Neuronal stem cell (in vitro differentiated cells): ENCODE measurements at regions not wholly inside any gene's neighbourhood (a gene's known extent, or its start where the extent isn't known, plus 50 kb on each side); places are given as distances from the start of the nearest gene placed in this dataset.
A peak's percentile ranks its signal among the peaks of the same experiment; 100 is the strongest.

Experiments used
- DNase-seq: peaks from one replicate; pipeline ENCODE4 v3.0.0-alpha.2; 2013; ENCODE audit warnings: low spot score
- H2AFZ ChIP-seq: one replicate; pipeline ENCODE4 v1.6.1; 2013; ENCODE audit warnings: mild to moderate bottlenecking, low read length, inconsistent platforms
- H2AK5ac ChIP-seq: 2 replicates; pipeline ENCODE4 v1.6.1; 2013; ENCODE audit warnings: low read depth, mild to moderate bottlenecking, inconsistent platforms, low read length, moderate library complexity, mixed read lengths
- H2BK120ac ChIP-seq: 2 replicates; pipeline ENCODE4 v1.6.1; 2013; ENCODE audit warnings: low read depth, mild to moderate bottlenecking, inconsistent platforms, low read length, moderate library complexity, mixed read lengths
- H2BK12ac ChIP-seq: one replicate; pipeline ENCODE4 v1.6.1; 2013; ENCODE audit warnings: low read length, inconsistent platforms
- H2BK15ac ChIP-seq: 2 replicates; pipeline ENCODE4 v1.6.1; 2013; ENCODE audit warnings: mild to moderate bottlenecking, low read length, inconsistent platforms, mixed read lengths
- H2BK5ac ChIP-seq: one replicate; pipeline ENCODE4 v1.6.1; 2013; ENCODE audit warnings: inconsistent platforms, mild to moderate bottlenecking, low read length, moderate library complexity
- H3K14ac ChIP-seq: one replicate; pipeline ENCODE4 v1.6.1; 2013; ENCODE audit warnings: low read length, inconsistent platforms
- H3K18ac ChIP-seq: 2 replicates; pipeline ENCODE4 v1.6.1; 2013; ENCODE audit warnings: low read length, inconsistent platforms
- H3K23ac ChIP-seq: 2 replicates; pipeline ENCODE4 v1.6.1; 2013; ENCODE audit warnings: low read depth, mild to moderate bottlenecking, mixed read lengths, low read length, inconsistent platforms; ENCODE audit not compliant: poor library complexity
- H3K27ac ChIP-seq: replicated peaks from 3 replicates; pipeline ENCODE4 v1.5.1; 2013; ENCODE audit warnings: low read length, inconsistent platforms
- H3K27me3 ChIP-seq, 3 experiments: 2 replicates each; pipeline ENCODE4 v1.6.1; 2013; ENCODE audit warnings: low read length in 3 of 3, mild to moderate bottlenecking in 2 of 3, inconsistent platforms in 1 of 3, low read depth in 1 of 3, mixed read lengths in 1 of 3, moderate library complexity in 1 of 3; ENCODE audit not compliant: control insufficient read depth in 3 of 3, insufficient read depth in 3 of 3
- H3K36me3 ChIP-seq, 2 donors: replicated peaks in 1 of 2; 2 replicates each; pipeline ENCODE4 v1.6.1; 2013; ENCODE audit warnings: low read length in 2 of 2; ENCODE audit not compliant: control insufficient read depth in 2 of 2, insufficient read depth in 2 of 2
- H3K4ac ChIP-seq: 2 replicates; pipeline ENCODE4 v1.6.1; 2013; ENCODE audit warnings: inconsistent platforms, mild to moderate bottlenecking, low read length, moderate library complexity
- H3K4me1 ChIP-seq, 2 donors: 1 replicate in 1 of 2; 2 replicates in 1 of 2; pipeline ENCODE4 v1.6.1; 2013; ENCODE audit warnings: low read length in 2 of 2, low read depth in 1 of 2; ENCODE audit not compliant: control insufficient read depth in 2 of 2, insufficient read depth in 1 of 2
- H3K4me2 ChIP-seq: one replicate; pipeline ENCODE4 v1.6.1; 2013; ENCODE audit warnings: mild to moderate bottlenecking, low read length, inconsistent platforms; ENCODE audit not compliant: insufficient read depth, poor library complexity, severe bottlenecking
- H3K4me3 ChIP-seq, 2 donors: 2 replicates each; pipeline ENCODE4 v1.5.1; 2013; ENCODE audit warnings: low read length in 2 of 2, mild to moderate bottlenecking in 2 of 2, inconsistent platforms in 1 of 2, moderate library complexity in 1 of 2
- H3K79me1 ChIP-seq: one replicate; pipeline ENCODE4 v1.6.1; 2013; ENCODE audit warnings: low read depth, mild to moderate bottlenecking, inconsistent platforms, low read length, moderate library complexity
- H3K9ac ChIP-seq: one replicate; pipeline ENCODE4 v1.6.1; 2013; ENCODE audit warnings: mild to moderate bottlenecking, low read depth, low read length, inconsistent platforms; ENCODE audit not compliant: poor library complexity
- H3K9me3 ChIP-seq, 2 donors: replicated peaks in 1 of 2; 2 replicates each; pipeline versions ENCODE3 to v1.6.1; 2013; ENCODE audit warnings: low read length in 2 of 2, mild to moderate bottlenecking in 2 of 2, inconsistent platforms in 1 of 2, low read depth in 1 of 2, mixed read lengths in 1 of 2, moderate library complexity in 1 of 2; ENCODE audit not compliant: control insufficient read depth in 2 of 2, insufficient read depth in 1 of 2
- H4K8ac ChIP-seq: one replicate; pipeline ENCODE4 v1.6.1; 2013; ENCODE audit warnings: low read depth, mild to moderate bottlenecking, inconsistent platforms, low read length, moderate library complexity
- H4K91ac ChIP-seq: one replicate; pipeline ENCODE4 v1.6.1; 2013; ENCODE audit warnings: low read length, low read depth, mild to moderate bottlenecking, inconsistent platforms; ENCODE audit not compliant: poor library complexity
- WGBS, 2 donors: extraction: QIAGEN DNeasy Blood & Tissue Kit; methylation state at CpG; one replicate each; pipeline ENCODE4 v1.1.7; 2013; ENCODE audit warnings: missing lambda C conversion rate in 2 of 2, mixed read lengths in 1 of 2; ENCODE audit not compliant: insufficient read length in 2 of 2, insufficient replicate concordance in 1 of 2; ENCODE audit errors: extremely low coverage in 2 of 2; 5-methylcytosine and 5-hydroxymethylcytosine counted together

- Histone ChIP-seq H2BK12ac (no peak overlapping the region), H2BK120ac (no peak overlapping the region), H2BK15ac (no peak overlapping the region), H4K8ac (no peak overlapping the region), H2BK5ac (no peak overlapping the region), H3K23ac (no peak overlapping the region), H3K4ac (no peak overlapping the region), H3K14ac (no peak overlapping the region), H3K4me3 (no peak overlapping the region), H2AFZ (no peak overlapping the region), H3K4me1 (no peaks in the 10 kb centered on the region), H3K4me2 (no peak overlapping the region), H3K27ac (no peak overlapping the region), H4K91ac (no peak overlapping the region), H2AK5ac (no peak overlapping the region), H3K18ac (no peak overlapping the region), H3K79me1 (no peaks in the 10 kb centered on the region), H3K9me3 (peaks cover 0 to 1% of the 10 kb centered on the region in 2 donors), H3K27me3 (no peaks in the 10 kb centered on the region), H3K36me3 (no peaks in the 10 kb centered on the region), H3K9ac (no peak overlapping the region)
- WGBS, 2 donors = no CpG with 5 or more reads among the region's 6 CpGs
- DNase-seq = no peak
These were observed 124.3 kb upstream of the TMC3 start for GRCh38 chr15:81498294-81498693.

- H3K4ac ChIP-seq = no peak overlapping the region
- peak overlapping the region; percentile 32 for H3K18ac ChIP-seq
- H3K4me2 ChIP-seq = no peak overlapping the region
- peaks cover 0 to 1% of the 10 kb centered on the region in 2 donors for H3K9me3 ChIP-seq
- H3K23ac ChIP-seq = no peak overlapping the region
- H4K91ac ChIP-seq = no peak overlapping the region
- H3K4me1 ChIP-seq = no peaks in the 10 kb centered on the region
- H3K79me1 ChIP-seq = no peaks in the 10 kb centered on the region
- peak overlapping the region in 1 of 2 donors; percentile 49 for H3K4me3 ChIP-seq
- no peak overlapping the region for H2BK12ac ChIP-seq
- DNase-seq = no peak
- no peak overlapping the region for H4K8ac ChIP-seq
- H3K27ac ChIP-seq = no peak overlapping the region
- H3K9ac ChIP-seq = no peak overlapping the region
- WGBS, 2 donors = no CpG with 5 or more reads among the region's 6 CpGs
- no peak overlapping the region for H2BK5ac ChIP-seq
- no peak overlapping the region for H2AK5ac ChIP-seq
- H3K36me3 ChIP-seq = no peaks in the 10 kb centered on the region
- H3K27me3 ChIP-seq = no peaks in the 10 kb centered on the region
- no peak overlapping the region for H2BK15ac ChIP-seq
- H3K14ac ChIP-seq = no peak overlapping the region
- H2BK120ac ChIP-seq = no peak overlapping the region
- no peak overlapping the region for H2AFZ ChIP-seq
These were observed 123.2 kb upstream of the TMC3 start for GRCh38 chr15:81497238-81497637.

GRCh38 chr15:81495780-81496467, 121.9 kb upstream of the TMC3 start:
- Histone ChIP-seq H3K18ac (no peak overlapping the region), H2BK12ac (no peak overlapping the region), H3K23ac (no peak overlapping the region), H3K4me2 (no peak overlapping the region), H3K9me3 (peaks cover 0 to 1% of the 10 kb centered on the region in 2 donors), H2AK5ac (no peak overlapping the region), H2BK15ac (no peak overlapping the region), H3K4me3 (no peak overlapping the region), H3K27me3 (no peaks in the 10 kb centered on the region), H4K8ac (no peak overlapping the region), H2AFZ (no peak overlapping the region), H3K36me3 (no peaks in the 10 kb centered on the region), H3K9ac (no peak overlapping the region), H3K79me1 (no peaks in the 10 kb centered on the region), H3K27ac (no peak overlapping the region), H2BK5ac (no peak overlapping the region), H3K4ac (no peak overlapping the region), H4K91ac (no peak overlapping the region), H3K4me1 (no peaks in the 10 kb centered on the region), H3K14ac (no peak overlapping the region), H2BK120ac (no peak overlapping the region)
- no peak for DNase-seq
- no CpG with 5 or more reads among the region's 8 CpGs for WGBS, 2 donors

GRCh38 chr15:81492969-81493645, 119.1 kb upstream of the TMC3 start:
- no peaks in the 10 kb centered on the region for H3K9me3 ChIP-seq
- no peaks in the 10 kb centered on the region for H3K27me3 ChIP-seq
- H2BK15ac ChIP-seq = no peak overlapping the region
- no peak overlapping the region for H2BK5ac ChIP-seq
- no peaks in the 10 kb centered on the region for H3K79me1 ChIP-seq
- H3K4me1 ChIP-seq = no peaks in the 10 kb centered on the region
- H3K27ac ChIP-seq = no peak overlapping the region
- no peak overlapping the region for H3K9ac ChIP-seq
- no peak for DNase-seq
- H2AK5ac ChIP-seq = no peak overlapping the region
- H3K23ac ChIP-seq = no peak overlapping the region
- H3K36me3 ChIP-seq = no peaks in the 10 kb centered on the region
- no peak overlapping the region for H4K8ac ChIP-seq
- H2BK12ac ChIP-seq = no peak overlapping the region
- no peak overlapping the region for H3K4ac ChIP-seq
- no CpG with 5 or more reads among the region's 6 CpGs for WGBS, 2 donors
- no peak overlapping the region for H2BK120ac ChIP-seq
- no peak overlapping the region for H3K4me2 ChIP-seq
- H4K91ac ChIP-seq = no peak overlapping the region
- H3K18ac ChIP-seq = no peak overlapping the region
- no peak overlapping the region for H3K14ac ChIP-seq
- no peak overlapping the region for H3K4me3 ChIP-seq
- H2AFZ ChIP-seq = no peak overlapping the region
